H1 (cell line): ENCODE measurements at regions not wholly inside any gene's neighbourhood (a gene's known extent, or its start where the extent isn't known, plus 50 kb on each side); places are given as distances from the start of the nearest gene placed in this dataset.

Experiments used
- CTCF ChIA-PET: fragments of 300-600 bp; sonication (Branson Sonifier 250); formaldehyde crosslinking; loops from one replicate; lab custom pipeline; 2021; ENCODE audit not compliant: partially characterized antibody; lab: Charles Lee
- POLR2A ChIA-PET: fragments of 300-600 bp; sonication (Branson Sonifier 250); formaldehyde crosslinking; loops from one replicate; lab custom pipeline; 2021; ENCODE audit warnings: inconsistent platforms; ENCODE audit not compliant: partially characterized antibody; lab: Charles Lee
- DNase-seq, 2 experiments: peaks; one replicate each; pipeline versions ENCODE4 v3.0.0 to v3.0.0-alpha.2; 2010 to 2022; ENCODE audit warnings: low spot score in 2 of 2, low read depth in 1 of 2, mixed read lengths in 1 of 2
- FAIRE-seq: peaks from 2 replicates; lab custom pipeline; 2011; peaks lifted over from hg19 to GRCh38; lab: Jason Lieb, UNC
- H2AFZ ChIP-seq: 2 replicates; pipeline ENCODE4 v1.8.1; 2012; ENCODE audit warnings: low read length, inconsistent platforms
- H2AK5ac ChIP-seq: 2 replicates; pipeline ENCODE4 v1.6.1; 2013; ENCODE audit warnings: low read depth, low read length
- H2BK120ac ChIP-seq: replicated peaks from 2 replicates; pipeline ENCODE3; 2013; ENCODE audit warnings: low read depth, low read length, inconsistent platforms
- H2BK12ac ChIP-seq: 2 replicates; pipeline ENCODE4 v1.6.1; 2013; ENCODE audit warnings: low read depth, low read length
- H2BK15ac ChIP-seq: 2 replicates; pipeline ENCODE4 v1.6.1; 2013; ENCODE audit warnings: low read length
- H2BK20ac ChIP-seq: 2 replicates; pipeline ENCODE4 v1.6.1; 2013; ENCODE audit warnings: low read length
- H2BK5ac ChIP-seq: 2 replicates; pipeline ENCODE4 v1.6.1; 2013; ENCODE audit warnings: low read depth, low read length
- H3K14ac ChIP-seq: 2 replicates; pipeline ENCODE4 v1.6.1; 2013; ENCODE audit warnings: inconsistent platforms; ENCODE audit not compliant: insufficient read length
- H3K18ac ChIP-seq: 2 replicates; pipeline ENCODE4 v1.6.1; 2013; ENCODE audit warnings: low read length; ENCODE audit errors: extremely low read depth
- H3K23ac ChIP-seq: 2 replicates; pipeline ENCODE4 v1.6.1; 2013; ENCODE audit warnings: inconsistent platforms; ENCODE audit not compliant: insufficient read length
- H3K23me2 ChIP-seq: 2 replicates; pipeline ENCODE4 v1.6.1; 2013; ENCODE audit warnings: low read depth, low read length
- H3K27ac ChIP-seq: 2 replicates; pipeline ENCODE4 v1.6.1; 2011; ENCODE audit warnings: low read depth, low read length, inconsistent platforms
- H3K27me3 ChIP-seq, 4 experiments: replicated peaks in 1 of 4; 1 replicate in 1 of 4; 2 replicates in 3 of 4; pipeline versions ENCODE4 v1.6.1 to v1.8.1; 2011 to 2013; ENCODE audit warnings: low read length in 3 of 4, mild to moderate bottlenecking in 3 of 4, inconsistent platforms in 2 of 4, mixed read lengths in 2 of 4, moderate library complexity in 1 of 4; ENCODE audit not compliant: control insufficient read depth in 3 of 4, insufficient read depth in 3 of 4; ENCODE audit errors: extremely low read depth in 1 of 4
- H3K36me3 ChIP-seq, 4 experiments: 2 replicates each; pipeline versions ENCODE4 v1.6.1 to v1.8.1; 2011 to 2013; ENCODE audit warnings: mild to moderate bottlenecking in 4 of 4, low read length in 3 of 4, moderate library complexity in 2 of 4, control low read depth in 1 of 4, inconsistent platforms in 1 of 4; ENCODE audit not compliant: insufficient read depth in 4 of 4, control insufficient read depth in 2 of 4
- H3K4ac ChIP-seq: replicated peaks from 2 replicates; pipeline ENCODE3; 2013; ENCODE audit warnings: low read length, low read depth, mixed read lengths, inconsistent platforms; ENCODE audit not compliant: insufficient read length
- H3K4me1 ChIP-seq, 4 experiments: replicated peaks in 1 of 4; 1 replicate in 1 of 4; 2 replicates in 3 of 4; pipeline versions ENCODE4 v1.6.1 to v1.8.1; 2011 to 2013; ENCODE audit warnings: low read length in 3 of 4, inconsistent platforms in 2 of 4, mixed read lengths in 1 of 4; ENCODE audit not compliant: insufficient read depth in 4 of 4, control insufficient read depth in 3 of 4
- H3K4me2 ChIP-seq, 2 experiments: 2 replicates each; pipeline versions ENCODE4 v1.6.1 to v1.8.1; 2011 to 2013; ENCODE audit warnings: low read depth in 2 of 2, low read length in 2 of 2, control low read depth in 1 of 2, inconsistent platforms in 1 of 2, mild to moderate bottlenecking in 1 of 2; ENCODE audit not compliant: insufficient read depth in 1 of 2
- H3K4me3 ChIP-seq, 4 experiments: fragments of 200-600, 300-600 bp in 1 of 4; sonication (generic), shearing (Covaris generic), sonication (Bioruptor Twin) in 1 of 4; 2 replicates each; pipeline versions ENCODE4 v1.5.1 to v1.8.1; 2011 to 2016; ENCODE audit warnings: low read length in 4 of 4, low read depth in 3 of 4, control low read depth in 2 of 4, inconsistent platforms in 2 of 4, mild to moderate bottlenecking in 2 of 4, mixed read lengths in 1 of 4, moderate library complexity in 1 of 4; ENCODE audit not compliant: insufficient read depth in 2 of 4; ENCODE audit errors: extremely low read depth in 1 of 4
- H3K56ac ChIP-seq: replicated peaks from 2 replicates; pipeline ENCODE3; 2013; ENCODE audit warnings: low read depth, mild to moderate bottlenecking, mixed read lengths, low read length, inconsistent platforms; ENCODE audit not compliant: insufficient read length
- H3K79me1 ChIP-seq: 2 replicates; pipeline ENCODE4 v1.6.1; 2013; ENCODE audit warnings: low read depth, low read length, control low read depth
- H3K79me2 ChIP-seq, 2 experiments: 2 replicates each; pipeline versions ENCODE4 v1.6.1 to v1.8.1; 2012 to 2013; ENCODE audit warnings: low read length in 2 of 2, mild to moderate bottlenecking in 2 of 2, inconsistent platforms in 1 of 2; ENCODE audit not compliant: insufficient read depth in 2 of 2, control insufficient read depth in 1 of 2
- H3K9ac ChIP-seq, 4 experiments: replicated peaks in 1 of 4; 1 replicate in 1 of 4; 2 replicates in 3 of 4; pipeline versions ENCODE4 v1.6.1 to v1.8.1; 2011 to 2013; ENCODE audit warnings: low read depth in 3 of 4, low read length in 3 of 4, control low read depth in 2 of 4, mild to moderate bottlenecking in 2 of 4, moderate library complexity in 2 of 4, inconsistent platforms in 1 of 4; ENCODE audit errors: extremely low read depth in 1 of 4
- H3K9me3 ChIP-seq, 2 experiments: 2 replicates each; pipeline versions ENCODE4 v1.6.1 to v1.8.1; 2012 to 2013; ENCODE audit warnings: mild to moderate bottlenecking in 2 of 2, moderate library complexity in 2 of 2, control low read depth in 1 of 2, inconsistent platforms in 1 of 2, low read depth in 1 of 2, low read length in 1 of 2, mixed read lengths in 1 of 2; ENCODE audit not compliant: insufficient read depth in 2 of 2
- H4K20me1 ChIP-seq, 2 experiments: replicated peaks in 1 of 2; 2 replicates each; pipeline versions ENCODE3 to v1.8.1; 2011 to 2013; ENCODE audit warnings: inconsistent platforms in 2 of 2, low read length in 2 of 2, mild to moderate bottlenecking in 1 of 2; ENCODE audit not compliant: insufficient read depth in 2 of 2, control insufficient read depth in 1 of 2
- H4K5ac ChIP-seq: 2 replicates; pipeline ENCODE4 v1.6.1; 2013; ENCODE audit warnings: low read length, low read depth, mixed read lengths, inconsistent platforms; ENCODE audit not compliant: insufficient read length
- H4K8ac ChIP-seq: 2 replicates; pipeline ENCODE4 v1.8.0; 2013; ENCODE audit warnings: mild to moderate bottlenecking, moderate library complexity, low read length, inconsistent platforms; ENCODE audit not compliant: insufficient read depth; ENCODE audit errors: extremely low read depth
- H4K91ac ChIP-seq: replicated peaks from 2 replicates; pipeline ENCODE3; 2013; ENCODE audit warnings: low read length, mixed read lengths, inconsistent platforms; ENCODE audit not compliant: insufficient read length
- ATF2 ChIP-seq: IDR thresholded peaks from 2 replicates; pipeline ENCODE4 v1.6.1; 2012; ENCODE audit warnings: low read length, inconsistent platforms
- BCL11A ChIP-seq, 2 experiments: IDR thresholded peaks; one replicate each; pipeline ENCODE4 v1.6.1; 2011; ENCODE audit warnings: low read depth in 2 of 2, low read length in 2 of 2, mild to moderate bottlenecking in 2 of 2
- CBX5 ChIP-seq: fragments of 300-800, 300-1000 bp; sonication (generic); IDR thresholded peaks from 2 replicates; pipeline ENCODE4 v1.7.1; 2016; ENCODE audit warnings: antibody characterized with exemption, low read length, low read depth
- CHD2 ChIP-seq: IDR thresholded peaks from 2 replicates; pipeline ENCODE4 v1.6.1; 2012; ENCODE audit warnings: low read length, improper control_type of control experiment
- CREB1 ChIP-seq: IDR thresholded peaks from 2 replicates; pipeline ENCODE4 v1.6.1; 2012; ENCODE audit warnings: inconsistent platforms
- HDAC2 ChIP-seq, 2 experiments: fragments of 300-600 bp in 1 of 2; sonication (generic) in 1 of 2; IDR thresholded peaks; 2 replicates each; pipeline ENCODE4 v1.6.1; 2011 to 2012; ENCODE audit warnings: low read depth in 2 of 2, low read length in 2 of 2, mild to moderate bottlenecking in 2 of 2, moderate library complexity in 2 of 2, borderline replicate concordance in 1 of 2, inconsistent platforms in 1 of 2
- RFX5 ChIP-seq: IDR thresholded peaks from 2 replicates; pipeline ENCODE4 v1.6.1; 2011; ENCODE audit warnings: low read depth, low read length, improper control_type of control experiment, borderline replicate concordance
- SIN3A ChIP-seq, 2 experiments: IDR thresholded peaks in 1 of 2; conservative IDR thresholded peaks in 1 of 2; 2 replicates each; pipeline ENCODE4 v1.6.1; 2011 to 2012; ENCODE audit warnings: low read length in 2 of 2, improper control_type of control experiment in 1 of 2, low read depth in 1 of 2, mild to moderate bottlenecking in 1 of 2
- WGBS, 2 experiments: shearing (Covaris generic) in 1 of 2; methylation state at CpG; one replicate each; pipeline versions ENCODE4 v1.1.6 to v1.1.7; 2013 to 2015; ENCODE audit warnings: low lambda C conversion rate in 2 of 2, mixed read lengths in 2 of 2, inconsistent platforms in 1 of 2, low coverage in 1 of 2, missing lambda C conversion rate in 1 of 2; ENCODE audit not compliant: insufficient replicate concordance in 2 of 2, insufficient coverage in 1 of 2, insufficient read length in 1 of 2; ENCODE audit errors: extremely low coverage in 1 of 2, missing lambda C conversion rate in 1 of 2; 5-methylcytosine and 5-hydroxymethylcytosine counted together

- Histone ChIP-seq H3K9ac (no peak overlapping the region), H3K4me1 (no peaks in the 10 kb centered on the region)
Measured at GRCh38 chr6:4624726-4625125, 151.5 kb upstream of the CDYL start.

More at GRCh38 chr6:4624726-4625125, 151.5 kb upstream of the CDYL start:
- Histone ChIP-seq H2AFZ (no peak overlapping the region), H3K23ac (no peak overlapping the region), H2BK20ac (no peak overlapping the region), H2BK12ac (no peak overlapping the region), H4K5ac (no peak overlapping the region), H2BK15ac (no peak overlapping the region), H4K20me1 (no peaks in the 10 kb centered on the region), H3K56ac (no peak overlapping the region), H3K18ac (no peak overlapping the region), H2BK120ac (no peak overlapping the region), H3K79me2 (no peaks in the 10 kb centered on the region), H2AK5ac (no peak overlapping the region), H3K14ac (no peak overlapping the region), H4K91ac (no peak overlapping the region), H3K27me3 (peaks cover 0 to 1% (median 0%) of the 10 kb centered on the region in 4 experiments; a peak in 1 of 7 replicates), H3K36me3 (no peaks in the 10 kb centered on the region), H2BK5ac (no peak overlapping the region), H3K9me3 (no peaks in the 10 kb centered on the region), H3K23me2 (no peaks in the 10 kb centered on the region), H3K4me3 (no peak overlapping the region), H3K4me2 (no peak overlapping the region), H3K79me1 (no peaks in the 10 kb centered on the region), H3K27ac (no peak overlapping the region), H3K4ac (no peak overlapping the region), H4K8ac (no peak overlapping the region)
- CTCF ChIA-PET = interaction anchor here (0.6 to 1.0 kb wide), 3 partner anchors 18 to 260 kb away, joined by 3 to 4 read pairs (median 3); no protein-coding TSS in a partner anchor
- TF ChIP-seq BCL11A (IDR thresholded peaks at IDR 0.05; ENCODE audit: low read depth in 2 of 2, low read length in 2 of 2) = no peak
- no peak for TF ChIP-seq ATF2
- no peak for TF ChIP-seq CHD2
- TF ChIP-seq RFX5 = no peak
- no peak for TF ChIP-seq SIN3A (conservative IDR thresholded peaks at IDR 0.05 in 1 of 2, IDR thresholded peaks at IDR 0.05 in 1 of 2; ENCODE audit: low read depth in 1 of 2, low read length in 2 of 2)
- no peak for TF ChIP-seq HDAC2 (IDR thresholded peaks at IDR 0.05; ENCODE audit: borderline replicate concordance in 1 of 2, low read depth in 2 of 2, low read length in 2 of 2)
- no peak for TF ChIP-seq CBX5
- no peak for TF ChIP-seq CREB1
- no peak for DNase-seq
- no peak for FAIRE-seq
- WGBS, 2 experiments = 89% methylated on average over 6 of the region's 7 CpGs; no CpG with 5 or more reads in 1 of the 2 experiments
- POLR2A ChIA-PET = no interaction called here
